Adrenal gland (tissue), 5 donors: ENCODE measurements at regions not wholly inside any gene's neighbourhood (a gene's known extent, or its start where the extent isn't known, plus 50 kb on each side); places are given as distances from the start of the nearest gene placed in this dataset.

Experiments
- POLR2A ChIP-seq, 2 donors: fragments of 450-650 bp; IDR thresholded peaks; one replicate each; pipeline ENCODE4 v1.6.1; 2017; ENCODE audit warnings: antibody characterized with exemption in 2 of 2, mild to moderate bottlenecking in 2 of 2, moderate library complexity in 1 of 2
- TF ChIP-seq, protein P1 (sequence below), 6 experiments: fragments of 450-650 bp in 4 of 6; fragments of 200-600 bp in 2 of 6; sonication (generic) in 1 of 6; IDR thresholded peaks; 1 replicate in 5 of 6; 2 replicates in 1 of 6; pipeline versions ENCODE4 v1.5.1 to v1.8.0; 2016 to 2021; ENCODE audit warnings: antibody characterized with exemption in 6 of 6, mild to moderate bottlenecking in 2 of 6, moderate library complexity in 1 of 6
- donor health status: DM: no; HTN: no; CAD: no.

DNA sequence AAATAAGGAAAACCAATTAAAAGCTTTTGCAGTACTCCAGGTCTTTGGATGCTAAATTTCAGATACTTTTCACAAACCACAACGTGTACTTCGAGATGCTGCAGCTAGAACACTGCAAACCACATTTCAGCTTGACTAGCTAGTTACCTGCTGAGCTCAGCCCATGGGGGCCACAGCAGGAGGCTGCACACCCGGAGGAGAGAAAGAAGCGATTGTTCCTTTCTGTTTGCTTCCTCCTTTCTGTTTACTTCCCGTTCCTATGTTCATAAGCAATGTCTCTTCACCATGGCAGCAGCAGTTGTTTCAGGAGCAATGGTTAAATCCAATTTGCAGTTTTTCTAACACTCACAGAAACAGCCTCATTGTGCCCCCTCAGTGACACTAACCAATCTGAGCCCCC lies 225.6 kb upstream of the FGGY start:
- TF ChIP-seq, protein P1, sequence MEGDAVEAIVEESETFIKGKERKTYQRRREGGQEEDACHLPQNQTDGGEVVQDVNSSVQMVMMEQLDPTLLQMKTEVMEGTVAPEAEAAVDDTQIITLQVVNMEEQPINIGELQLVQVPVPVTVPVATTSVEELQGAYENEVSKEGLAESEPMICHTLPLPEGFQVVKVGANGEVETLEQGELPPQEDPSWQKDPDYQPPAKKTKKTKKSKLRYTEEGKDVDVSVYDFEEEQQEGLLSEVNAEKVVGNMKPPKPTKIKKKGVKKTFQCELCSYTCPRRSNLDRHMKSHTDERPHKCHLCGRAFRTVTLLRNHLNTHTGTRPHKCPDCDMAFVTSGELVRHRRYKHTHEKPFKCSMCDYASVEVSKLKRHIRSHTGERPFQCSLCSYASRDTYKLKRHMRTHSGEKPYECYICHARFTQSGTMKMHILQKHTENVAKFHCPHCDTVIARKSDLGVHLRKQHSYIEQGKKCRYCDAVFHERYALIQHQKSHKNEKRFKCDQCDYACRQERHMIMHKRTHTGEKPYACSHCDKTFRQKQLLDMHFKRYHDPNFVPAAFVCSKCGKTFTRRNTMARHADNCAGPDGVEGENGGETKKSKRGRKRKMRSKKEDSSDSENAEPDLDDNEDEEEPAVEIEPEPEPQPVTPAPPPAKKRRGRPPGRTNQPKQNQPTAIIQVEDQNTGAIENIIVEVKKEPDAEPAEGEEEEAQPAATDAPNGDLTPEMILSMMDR (IDR thresholded peaks at IDR 0.05) = no peak
- no peak for TF ChIP-seq POLR2A (IDR thresholded peaks at IDR 0.05)
